ENCODE measurements at regions not wholly inside any gene's neighbourhood (a gene's known extent, or its start where the extent isn't known, plus 50 kb on each side); places are given as distances from the start of the nearest gene placed in this dataset.

- TF ChIP-seq POLR2AphosphoS5 (IDR thresholded peaks at IDR 0.05; ENCODE audit: low read depth, low read length) (no peak), CTCF (IDR thresholded peaks at IDR 0.05) (no peak), TCF7L2 (IDR thresholded peaks at IDR 0.05; ENCODE audit: low read depth, low read length) (no peak), SIN3A (IDR thresholded peaks at IDR 0.05; ENCODE audit: borderline replicate concordance, insufficient read depth, low read depth, low read length) (no peak)
Measured at GRCh38 chr4:19005211-19005610, 983.7 kb upstream of the LCORL start.

Measured in Panc1 (cell line).